ENCODE measurements at regions not wholly inside any gene's neighbourhood (a gene's known extent, or its start where the extent isn't known, plus 50 kb on each side); places are given as distances from the start of the nearest gene placed in this dataset.

DNA sequence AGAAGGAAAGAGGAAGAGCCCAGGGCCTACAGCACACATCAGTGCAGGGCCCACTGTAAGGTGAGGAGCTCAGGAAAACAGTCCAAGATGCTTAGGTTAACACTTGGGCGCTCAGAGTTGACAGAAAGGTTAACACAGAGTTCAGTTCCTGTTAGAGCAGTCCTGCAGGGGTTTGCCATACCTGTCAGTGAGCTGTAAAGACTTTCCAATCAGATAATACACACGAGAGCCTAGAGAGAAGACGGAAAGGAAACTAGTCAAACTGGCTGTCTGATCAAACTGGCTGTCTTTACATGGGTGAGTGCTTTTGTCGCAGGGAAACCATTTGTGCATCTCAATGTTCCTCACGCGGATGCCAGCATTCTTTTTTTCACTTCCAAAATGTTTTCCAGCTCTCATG is 61.4 kb upstream of the ARHGEF26 start:
- DNase-seq, result no peak

DNA sequence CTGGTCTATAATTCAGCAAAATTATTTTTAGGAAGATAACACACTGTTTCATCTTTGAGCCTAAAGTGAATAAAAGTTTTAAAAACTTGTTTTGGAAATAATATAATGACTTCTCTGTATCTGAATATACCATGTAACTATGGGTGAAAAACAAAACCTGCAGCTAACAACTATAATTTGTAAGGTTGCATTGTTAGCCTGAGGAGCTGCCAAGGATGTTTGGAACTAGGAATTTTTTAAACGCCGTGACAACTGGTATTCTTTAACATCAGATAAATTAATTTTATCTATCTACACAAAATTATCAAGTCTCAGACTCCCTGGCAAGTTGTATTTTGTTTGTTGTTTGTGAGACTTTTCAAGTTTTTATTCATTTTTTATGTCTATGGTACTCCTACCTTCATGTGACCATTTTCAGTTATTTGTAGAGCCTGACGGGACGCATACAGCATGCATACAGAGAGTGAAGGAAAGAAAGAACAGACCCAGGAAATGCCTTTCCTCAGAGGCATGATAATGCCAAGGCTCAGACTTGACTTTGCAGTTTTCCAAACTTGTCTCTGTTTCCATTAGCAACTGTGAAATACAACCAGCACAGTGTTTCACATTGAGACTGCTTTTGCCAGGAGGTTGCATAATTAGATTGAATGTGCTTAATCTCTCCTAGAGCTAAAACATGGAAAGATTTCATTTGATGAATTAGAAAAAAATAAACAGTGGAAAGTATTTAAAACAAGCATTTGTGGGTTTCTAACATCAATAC is 60.8 kb upstream of the ARHGEF26 start:
- DNase-seq, result peak in 6 of 51 donors; percentile 3 to 63 (median 17)

DNA sequence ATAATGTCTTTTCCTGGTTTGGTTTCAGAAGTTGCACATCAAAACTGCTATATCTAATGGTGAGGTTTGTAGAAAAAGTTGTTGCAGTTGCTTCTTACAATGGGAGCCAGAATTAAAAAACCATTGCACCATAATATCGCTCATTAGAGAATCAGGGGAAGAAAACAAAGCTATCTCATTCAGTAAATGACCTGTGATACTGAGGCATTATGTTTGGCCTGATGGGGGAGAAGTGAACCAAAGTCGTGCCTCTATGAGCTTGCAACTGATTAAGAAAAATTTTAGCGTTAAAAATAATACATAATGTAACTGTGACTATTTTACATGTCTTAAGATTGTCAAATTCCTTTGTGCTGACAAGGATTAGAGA is 60.2 kb upstream of the ARHGEF26 start:
- peak in 1 of 51 donors; percentile 63 for DNase-seq

DNA sequence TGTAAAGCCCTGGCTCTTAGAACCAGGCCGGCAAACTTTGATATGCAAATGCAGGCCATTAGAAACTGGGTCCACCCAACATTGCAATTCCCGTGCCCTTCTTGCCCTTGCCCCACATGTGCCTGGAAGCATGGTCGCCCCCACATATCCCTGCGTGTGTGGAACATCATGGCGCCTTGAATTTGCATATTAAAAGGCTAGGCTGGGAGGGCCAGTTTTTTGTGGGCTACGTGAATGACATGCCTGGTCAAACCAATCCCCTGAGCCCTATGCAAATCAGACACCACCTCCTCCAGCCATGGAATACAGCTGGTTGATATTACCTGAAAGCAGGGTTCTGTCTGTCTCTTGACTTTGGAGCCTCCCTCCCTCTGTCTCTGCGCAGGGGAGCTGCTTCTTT is 58.7 kb upstream of the ARHGEF26 start:
- no peak for DNase-seq

DNA sequence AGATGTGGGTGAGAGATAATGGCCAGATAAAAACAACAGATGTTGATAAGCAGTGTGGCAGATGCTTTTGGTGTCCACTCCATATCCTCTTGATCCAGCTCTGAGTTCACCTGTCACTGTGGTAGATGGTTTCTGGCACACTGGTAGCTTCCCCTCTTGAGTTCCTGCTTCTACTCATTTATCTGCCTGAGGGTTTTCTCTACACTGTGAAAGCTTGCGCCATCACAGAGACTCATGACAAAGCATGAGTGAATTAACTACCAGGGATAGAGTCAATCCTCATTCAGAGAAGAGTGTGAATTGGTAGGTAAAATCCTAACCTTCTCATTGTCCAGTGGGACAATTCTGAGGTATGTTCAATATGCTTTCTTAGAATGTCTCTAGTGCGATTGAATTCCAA is 50.0 kb upstream of the ARHGEF26 start:
- no peak for DNase-seq
